Neural progenitor cell (in vitro differentiated cells): ENCODE measurements at regions not wholly inside any gene's neighbourhood (a gene's known extent, or its start where the extent isn't known, plus 50 kb on each side); places are given as distances from the start of the nearest gene placed in this dataset.

ENCODE experiments used
- DNase-seq: peaks from one replicate; pipeline ENCODE4 v3.0.0-alpha.2; 2016; ENCODE audit warnings: low spot score
- H2AFZ ChIP-seq: fragments of 200-600 bp; sonication (generic); replicated peaks from 2 replicates; pipeline ENCODE4 v1.6.1; 2016; ENCODE audit warnings: antibody characterized with exemption
- H3F3A ChIP-seq: fragments of 200-600 bp; sonication (generic); 2 replicates; pipeline ENCODE4 v1.6.1; 2016; ENCODE audit warnings: antibody characterized with exemption, low read depth
- H3K27ac ChIP-seq: fragments of 200-600 bp; sonication (generic); 2 replicates; pipeline ENCODE4 v1.5.1; 2016; ENCODE audit warnings: mild to moderate bottlenecking
- H3K27me3 ChIP-seq: fragments of 200-600 bp; sonication (generic); 2 replicates; pipeline ENCODE4 v1.6.1; 2016; ENCODE audit warnings: mild to moderate bottlenecking, moderate library complexity
- H3K36me3 ChIP-seq: fragments of 200-600 bp; sonication (generic); 2 replicates; pipeline ENCODE4 v1.5.1; 2016
- H3K4me1 ChIP-seq: fragments of 200-600 bp; sonication (generic); 2 replicates; pipeline ENCODE4 v1.6.1; 2016; ENCODE audit warnings: mixed run types
- H3K4me2 ChIP-seq: fragments of 200-600 bp; sonication (generic); 2 replicates; pipeline ENCODE4 v1.6.1; 2016
- H3K4me3 ChIP-seq: fragments of 200-600 bp; sonication (generic); 2 replicates; pipeline ENCODE4 v1.5.1; 2016
- H3K79me2 ChIP-seq: fragments of 200-600 bp; sonication (generic); 2 replicates; pipeline ENCODE4 v1.6.1; 2016; ENCODE audit warnings: low read depth
- H3K9ac ChIP-seq: fragments of 200-600 bp; sonication (generic); 2 replicates; pipeline ENCODE4 v1.6.1; 2016
- H3K9me3 ChIP-seq: fragments of 200-600 bp; sonication (generic); 2 replicates; pipeline ENCODE4 v1.5.1; 2016; ENCODE audit warnings: low read depth
- H4K20me1 ChIP-seq: fragments of 200-600 bp; sonication (generic); 2 replicates; pipeline ENCODE4 v1.6.1; 2016; ENCODE audit warnings: low read depth
- H3K27ac Mint-ChIP-seq: 3 replicates; pipeline ENCODE4 v1.8.0; 2021; ENCODE audit warnings: mixed read lengths
- H3K27me3 Mint-ChIP-seq: 2 replicates; pipeline ENCODE4 v1.8.0; 2022; ENCODE audit warnings: low read depth, mild to moderate bottlenecking, inconsistent platforms, moderate library complexity, mixed read lengths; ENCODE audit not compliant: insufficient read depth
- H3K36me3 Mint-ChIP-seq: 3 replicates; pipeline ENCODE4 v1.8.0; 2021; ENCODE audit warnings: mixed read lengths
- H3K4me1 Mint-ChIP-seq: 3 replicates; pipeline ENCODE4 v1.8.0; 2021; ENCODE audit warnings: mixed read lengths
- H3K4me3 Mint-ChIP-seq: 3 replicates; pipeline ENCODE4 v1.8.0; 2021; ENCODE audit warnings: mild to moderate bottlenecking, moderate library complexity, mixed read lengths
- H3K9me3 Mint-ChIP-seq: 3 replicates; pipeline ENCODE4 v1.8.0; 2020; ENCODE audit warnings: mixed read lengths
- EZH2 ChIP-seq: fragments of 200-600 bp; sonication (generic); IDR thresholded peaks from 2 replicates; pipeline ENCODE4 v1.6.1; 2017; ENCODE audit warnings: antibody characterized with exemption, mild to moderate bottlenecking, moderate library complexity
- EZH2phosphoT487 ChIP-seq: fragments of 200-600 bp; sonication (generic); IDR thresholded peaks from 2 replicates; pipeline ENCODE4 v1.6.1; 2017; ENCODE audit warnings: antibody characterized with exemption
- TF ChIP-seq, protein P1 (sequence below): fragments of 200-600 bp; sonication (generic); IDR thresholded peaks from 2 replicates; pipeline ENCODE4 v1.5.1; 2017; ENCODE audit warnings: antibody characterized with exemption, mild to moderate bottlenecking

- Histone ChIP-seq H3K4me2 (no peak overlapping the region), H3K79me2 (no peaks in the 10 kb centered on the region), H4K20me1 (no peaks in the 10 kb centered on the region), H3K9me3 (no peaks in the 10 kb centered on the region), H3F3A (no peaks in the 10 kb centered on the region), H2AFZ (no peak overlapping the region), H3K27ac (no peak overlapping the region), H3K4me1 (no peaks in the 10 kb centered on the region), H3K4me3 (no peak overlapping the region), H3K27me3 (no peaks in the 10 kb centered on the region), H3K36me3 (no peaks in the 10 kb centered on the region), H3K9ac (no peak overlapping the region)
- Mint-ChIP-seq H3K4me1 (peaks cover 3% of the 10 kb centered on the region), H3K27me3 (no peaks in the 10 kb centered on the region), H3K27ac (no peak overlapping the region), H3K36me3 (no peaks in the 10 kb centered on the region), H3K4me3 (no peak overlapping the region), H3K9me3 (no peaks in the 10 kb centered on the region)
- DNase-seq: no peak
- TF ChIP-seq, protein P1, sequence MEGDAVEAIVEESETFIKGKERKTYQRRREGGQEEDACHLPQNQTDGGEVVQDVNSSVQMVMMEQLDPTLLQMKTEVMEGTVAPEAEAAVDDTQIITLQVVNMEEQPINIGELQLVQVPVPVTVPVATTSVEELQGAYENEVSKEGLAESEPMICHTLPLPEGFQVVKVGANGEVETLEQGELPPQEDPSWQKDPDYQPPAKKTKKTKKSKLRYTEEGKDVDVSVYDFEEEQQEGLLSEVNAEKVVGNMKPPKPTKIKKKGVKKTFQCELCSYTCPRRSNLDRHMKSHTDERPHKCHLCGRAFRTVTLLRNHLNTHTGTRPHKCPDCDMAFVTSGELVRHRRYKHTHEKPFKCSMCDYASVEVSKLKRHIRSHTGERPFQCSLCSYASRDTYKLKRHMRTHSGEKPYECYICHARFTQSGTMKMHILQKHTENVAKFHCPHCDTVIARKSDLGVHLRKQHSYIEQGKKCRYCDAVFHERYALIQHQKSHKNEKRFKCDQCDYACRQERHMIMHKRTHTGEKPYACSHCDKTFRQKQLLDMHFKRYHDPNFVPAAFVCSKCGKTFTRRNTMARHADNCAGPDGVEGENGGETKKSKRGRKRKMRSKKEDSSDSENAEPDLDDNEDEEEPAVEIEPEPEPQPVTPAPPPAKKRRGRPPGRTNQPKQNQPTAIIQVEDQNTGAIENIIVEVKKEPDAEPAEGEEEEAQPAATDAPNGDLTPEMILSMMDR: no peak
- TF ChIP-seq EZH2phosphoT487: no peak
- no peak for TF ChIP-seq EZH2
These were observed 422.6 kb downstream of the ATP23 start for GRCh38 chr12:58363971-58364370.

DNA sequence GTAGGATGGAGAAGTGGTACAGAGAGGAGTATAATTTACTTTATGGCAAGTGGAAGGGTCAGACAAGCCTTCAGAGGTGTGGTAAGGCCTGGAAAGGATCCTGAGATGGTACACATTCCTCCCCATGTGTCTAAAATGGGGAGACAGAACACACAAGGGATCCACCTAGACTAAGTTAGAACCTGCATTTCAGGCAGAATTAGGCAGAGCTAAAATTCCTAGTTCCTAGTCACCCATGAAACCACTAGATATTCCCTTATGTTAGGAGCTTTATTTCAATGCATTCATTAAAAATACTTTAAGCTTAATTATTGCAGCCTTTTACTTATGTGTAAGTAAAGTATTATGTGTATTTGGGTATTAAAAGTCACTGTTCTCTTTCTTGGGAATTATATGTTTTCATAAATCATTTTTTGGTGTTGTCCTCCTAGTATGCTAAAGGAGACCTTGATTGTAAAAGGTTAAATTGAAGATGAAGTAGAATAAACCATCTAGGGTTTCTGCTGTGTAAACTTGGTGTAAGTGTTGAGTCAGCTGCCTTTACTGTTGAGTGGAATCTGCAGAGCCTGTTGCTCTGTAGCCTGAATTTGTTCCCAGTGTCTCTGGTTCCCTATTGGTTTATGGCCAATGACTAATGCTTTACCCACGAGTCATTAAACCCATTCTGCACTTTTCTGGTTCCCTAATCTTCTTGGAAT lies 423.2 kb downstream of the ATP23 start:
- Histone ChIP-seq H3K36me3 (no peaks in the 10 kb centered on the region), H3K9me3 (no peaks in the 10 kb centered on the region), H3F3A (no peaks in the 10 kb centered on the region), H3K4me2 (no peak overlapping the region), H3K27ac (no peak overlapping the region), H3K4me1 (no peaks in the 10 kb centered on the region), H3K4me3 (no peak overlapping the region), H3K79me2 (no peaks in the 10 kb centered on the region), H3K9ac (no peak overlapping the region), H3K27me3 (no peaks in the 10 kb centered on the region), H4K20me1 (no peaks in the 10 kb centered on the region), H2AFZ (no peak overlapping the region)
- TF ChIP-seq, protein P1: no peak
- TF ChIP-seq EZH2: no peak
- TF ChIP-seq EZH2phosphoT487: no peak
- Mint-ChIP-seq H3K9me3 (no peaks in the 10 kb centered on the region), H3K27ac (no peak overlapping the region), H3K36me3 (no peaks in the 10 kb centered on the region), H3K4me1 (peaks cover 3% of the 10 kb centered on the region), H3K4me3 (no peak overlapping the region), H3K27me3 (no peaks in the 10 kb centered on the region)
- DNase-seq: no peak

GRCh38 chr12:58365087-58365390 lies 423.7 kb downstream of the ATP23 start:
- Mint-ChIP-seq H3K9me3 (no peaks in the 10 kb centered on the region), H3K36me3 (no peaks in the 10 kb centered on the region), H3K27me3 (peaks cover 1% of the 10 kb centered on the region), H3K4me1 (peaks cover 3% of the 10 kb centered on the region), H3K27ac (no peak overlapping the region), H3K4me3 (no peak overlapping the region)
- TF ChIP-seq EZH2 (no peak), EZH2phosphoT487 (no peak)
- TF ChIP-seq, protein P1: no peak
- DNase-seq: no peak
- no peaks in the 10 kb centered on the region for H4K20me1 ChIP-seq
- H3K27ac ChIP-seq: no peak overlapping the region
- H3K9ac ChIP-seq: no peak overlapping the region
- H3K27me3 ChIP-seq: no peaks in the 10 kb centered on the region
- H2AFZ ChIP-seq: no peak overlapping the region
- H3K4me3 ChIP-seq: no peak overlapping the region
- no peaks in the 10 kb centered on the region for H3K79me2 ChIP-seq
- H3K4me2 ChIP-seq: no peak overlapping the region
- no peaks in the 10 kb centered on the region for H3K36me3 ChIP-seq
- no peaks in the 10 kb centered on the region for H3K9me3 ChIP-seq
- no peaks in the 10 kb centered on the region for H3K4me1 ChIP-seq
- no peaks in the 10 kb centered on the region for H3F3A ChIP-seq
